Spleen (tissue), 7 donors: ENCODE measurements at regions not wholly inside any gene's neighbourhood (a gene's known extent, or its start where the extent isn't known, plus 50 kb on each side); places are given as distances from the start of the nearest gene placed in this dataset.

Experiments used
- POLR2AphosphoS5 ChIP-seq, 3 donors: sonication (generic); formaldehyde crosslinking; IDR thresholded peaks; one replicate each; pipeline ENCODE4 v1.5.1; 2017; ENCODE audit warnings: antibody characterized with exemption in 3 of 3
- TF ChIP-seq, protein P1 (sequence below), 11 experiments: fragments of 200-600 bp in 7 of 11; fragments of 450-650 bp in 4 of 11; sonication (generic) in 4 of 11; IDR thresholded peaks in 8 of 11; conservative IDR thresholded peaks in 3 of 11; 1 replicate in 7 of 11; 2 replicates in 4 of 11; pipeline versions ENCODE4 v1.4.0 to v1.8.0; 2016 to 2021; ENCODE audit warnings: antibody characterized with exemption in 11 of 11, inconsistent platforms in 4 of 11, mild to moderate bottlenecking in 1 of 11
- donor health status: DM: no; HTN: no; CAD: no; lungs with moderate emphysema.
- donor health status: DM: no; HTN: no; CAD: no.
- donor health status: DM: no; HTN: no; CAD: no.

DNA sequence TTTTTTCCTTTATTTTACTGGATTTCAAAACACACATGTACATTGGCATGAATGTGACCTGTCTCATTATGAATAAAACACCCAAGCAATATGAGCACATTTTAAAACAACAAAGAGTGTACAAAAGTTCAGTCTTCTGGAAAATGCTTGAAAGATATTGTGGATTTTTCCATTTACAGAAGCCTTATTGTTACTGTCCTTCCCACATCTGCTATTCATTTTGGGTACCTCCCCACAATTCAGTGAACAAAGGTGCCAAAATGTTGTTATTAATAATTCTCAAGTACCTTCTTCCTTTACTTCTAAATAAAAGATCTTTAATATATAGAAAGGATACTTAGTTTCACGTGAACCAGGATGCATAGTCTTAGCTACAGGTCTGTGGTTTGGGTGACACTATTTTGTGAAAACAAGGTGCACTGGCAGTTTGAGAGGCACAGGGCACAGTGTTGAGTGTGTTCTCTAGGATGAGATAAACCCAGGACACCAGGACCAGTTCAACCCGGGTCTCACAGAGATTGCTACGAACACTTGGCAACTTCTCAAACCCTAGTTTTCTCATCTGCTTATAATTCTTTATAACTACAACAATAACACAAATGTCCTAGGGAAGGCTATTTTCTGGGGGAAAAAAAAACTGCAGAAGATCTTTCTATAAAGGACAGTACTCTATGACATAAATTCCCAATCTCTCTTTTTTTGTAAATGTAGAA lies 84.5 kb upstream of the GALNT5 start:
- TF ChIP-seq, protein P1, sequence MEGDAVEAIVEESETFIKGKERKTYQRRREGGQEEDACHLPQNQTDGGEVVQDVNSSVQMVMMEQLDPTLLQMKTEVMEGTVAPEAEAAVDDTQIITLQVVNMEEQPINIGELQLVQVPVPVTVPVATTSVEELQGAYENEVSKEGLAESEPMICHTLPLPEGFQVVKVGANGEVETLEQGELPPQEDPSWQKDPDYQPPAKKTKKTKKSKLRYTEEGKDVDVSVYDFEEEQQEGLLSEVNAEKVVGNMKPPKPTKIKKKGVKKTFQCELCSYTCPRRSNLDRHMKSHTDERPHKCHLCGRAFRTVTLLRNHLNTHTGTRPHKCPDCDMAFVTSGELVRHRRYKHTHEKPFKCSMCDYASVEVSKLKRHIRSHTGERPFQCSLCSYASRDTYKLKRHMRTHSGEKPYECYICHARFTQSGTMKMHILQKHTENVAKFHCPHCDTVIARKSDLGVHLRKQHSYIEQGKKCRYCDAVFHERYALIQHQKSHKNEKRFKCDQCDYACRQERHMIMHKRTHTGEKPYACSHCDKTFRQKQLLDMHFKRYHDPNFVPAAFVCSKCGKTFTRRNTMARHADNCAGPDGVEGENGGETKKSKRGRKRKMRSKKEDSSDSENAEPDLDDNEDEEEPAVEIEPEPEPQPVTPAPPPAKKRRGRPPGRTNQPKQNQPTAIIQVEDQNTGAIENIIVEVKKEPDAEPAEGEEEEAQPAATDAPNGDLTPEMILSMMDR (IDR thresholded peaks at IDR 0.05 in 8 of 11, conservative IDR thresholded peaks at IDR 0.05 in 3 of 11), result no peak
- TF ChIP-seq POLR2AphosphoS5 (IDR thresholded peaks at IDR 0.05), result no peak
